Lower lobe of right lung (tissue), 2 donors: ENCODE measurements at regions not wholly inside any gene's neighbourhood (a gene's known extent, or its start where the extent isn't known, plus 50 kb on each side); places are given as distances from the start of the nearest gene placed in this dataset.

Experiments used
- ATAC-seq, 2 donors: fragments of 200-7000 bp; cut with Tn5 transposase; one replicate each; pipeline ENCODE4 v1.9.1; 2020 to 2022; ENCODE audit warnings: mild to moderate bottlenecking in 2 of 2, moderate library complexity in 2 of 2
- DNase-seq: peaks from one replicate; pipeline ENCODE4 v3.0.0-alpha.2; 2020
- H3K27ac ChIP-seq: fragments of 200-600 bp; one replicate; pipeline ENCODE4 v1.8.0; 2022
- H3K27me3 ChIP-seq: fragments of 200-600 bp; one replicate; pipeline ENCODE4 v1.8.0; 2022; ENCODE audit warnings: low read depth
- H3K36me3 ChIP-seq: fragments of 200-600 bp; one replicate; pipeline ENCODE4 v1.8.0; 2022; ENCODE audit warnings: mild to moderate bottlenecking
- H3K4me1 ChIP-seq: fragments of 200-600 bp; one replicate; pipeline ENCODE4 v1.8.0; 2022
- H3K4me3 ChIP-seq: fragments of 200-600 bp; one replicate; pipeline ENCODE4 v1.8.0; 2022; ENCODE audit warnings: mild to moderate bottlenecking
- H3K9me3 ChIP-seq: fragments of 200-600 bp; one replicate; pipeline ENCODE4 v1.8.0; 2022
- CTCF ChIP-seq: fragments of 200-600 bp; IDR thresholded peaks from one replicate; pipeline ENCODE4 v1.8.0; 2022; ENCODE audit warnings: antibody characterized with exemption, mild to moderate bottlenecking
- intact Hi-C: fragments of 100-400 bp; cut with DNase I; formaldehyde crosslinking; loops from one replicate; pipeline ENCODE4 v1.11.0; 2022
- donor health status: DM: no; HTN: yes; CAD: no; lungs with severe emphysema.

- DNase-seq (no peak), ATAC-seq (no peak)
- H3K27ac ChIP-seq: no peak overlapping the region
- H3K36me3 ChIP-seq: no peaks in the 10 kb centered on the region
- H3K4me1 ChIP-seq: no peaks in the 10 kb centered on the region
- no peak for TF ChIP-seq CTCF
- H3K4me3 ChIP-seq: no peak overlapping the region
- H3K27me3 ChIP-seq: no peaks in the 10 kb centered on the region
- intact Hi-C loops: no loop called here
- H3K9me3 ChIP-seq: no peaks in the 10 kb centered on the region
Observed at GRCh38 chr12:39011166-39011565, 105.8 kb upstream of the CPNE8 start.

GRCh38 chr12:39010406-39010805 lies 105.0 kb upstream of the CPNE8 start:
- Histone ChIP-seq H3K4me3 (no peak overlapping the region), H3K27ac (no peak overlapping the region), H3K4me1 (no peaks in the 10 kb centered on the region), H3K27me3 (no peaks in the 10 kb centered on the region), H3K9me3 (no peaks in the 10 kb centered on the region), H3K36me3 (no peaks in the 10 kb centered on the region)
- intact Hi-C loops: no loop called here
- DNase-seq (no peak), ATAC-seq (no peak)
- TF ChIP-seq CTCF: no peak

GRCh38 chr12:39007619-39008018 lies 102.2 kb upstream of the CPNE8 start:
- H3K4me1 ChIP-seq: no peaks in the 10 kb centered on the region
- no peak for DNase-seq

GRCh38 chr12:39006286-39006685 lies 100.9 kb upstream of the CPNE8 start:
- Histone ChIP-seq H3K36me3 (no peaks in the 10 kb centered on the region), H3K4me3 (no peak overlapping the region), H3K4me1 (no peaks in the 10 kb centered on the region), H3K9me3 (no peaks in the 10 kb centered on the region), H3K27ac (no peak overlapping the region), H3K27me3 (no peaks in the 10 kb centered on the region)
- no peak for DNase-seq
- intact Hi-C loops: no loop called here
- no peak for TF ChIP-seq CTCF
- no peak for ATAC-seq

More at GRCh38 chr12:39007619-39008018, 102.2 kb upstream of the CPNE8 start:
- no peak for ATAC-seq
- Histone ChIP-seq H3K36me3 (no peaks in the 10 kb centered on the region), H3K4me3 (no peak overlapping the region), H3K27ac (no peak overlapping the region), H3K27me3 (no peaks in the 10 kb centered on the region), H3K9me3 (no peaks in the 10 kb centered on the region)
- intact Hi-C loops: no loop called here
- TF ChIP-seq CTCF: no peak

- no peak overlapping the region for H3K27ac ChIP-seq
- H3K27me3 ChIP-seq: no peaks in the 10 kb centered on the region
- no peaks in the 10 kb centered on the region for H3K9me3 ChIP-seq
- TF ChIP-seq CTCF: no peak
- intact Hi-C loops: no loop called here
- H3K4me3 ChIP-seq: no peak overlapping the region
- H3K4me1 ChIP-seq: no peaks in the 10 kb centered on the region
- DNase-seq (no peak), ATAC-seq (no peak)
- no peaks in the 10 kb centered on the region for H3K36me3 ChIP-seq
Observed at GRCh38 chr12:39005671-39006070, 100.3 kb upstream of the CPNE8 start.

DNA sequence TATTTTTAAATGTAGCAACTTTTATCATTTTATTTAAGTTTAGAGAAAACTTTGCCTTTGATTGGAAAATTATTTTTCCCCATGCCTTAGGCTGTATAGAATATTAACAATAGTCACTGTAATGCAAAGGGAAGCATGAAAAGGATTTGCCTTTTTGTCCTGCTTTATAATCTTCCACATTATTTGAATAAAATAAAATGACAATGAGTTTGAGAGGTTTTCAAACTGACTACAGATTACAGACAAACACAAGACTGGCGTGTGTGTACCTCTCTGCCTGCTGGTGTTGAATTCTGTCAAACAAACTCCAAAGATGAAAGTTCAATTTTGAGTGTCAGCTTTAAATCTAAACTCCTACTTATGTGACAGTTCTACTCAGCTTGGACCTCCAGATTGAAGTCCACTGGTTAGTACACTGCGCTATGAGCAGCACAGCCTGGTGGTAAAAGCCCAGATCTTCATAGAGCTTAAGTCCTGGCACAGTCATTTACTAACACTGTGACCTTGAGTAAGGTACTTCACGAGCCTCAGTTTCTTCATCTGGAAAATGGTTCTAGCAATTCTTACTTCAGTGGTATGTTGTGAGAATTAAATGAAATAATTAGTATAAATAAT lies 98.3 kb upstream of the CPNE8 start:
- no peak for ATAC-seq
- DNase-seq: no peak
- Histone ChIP-seq H3K4me3 (no peak overlapping the region), H3K27me3 (no peaks in the 10 kb centered on the region), H3K9me3 (no peaks in the 10 kb centered on the region), H3K4me1 (no peaks in the 10 kb centered on the region), H3K27ac (no peak overlapping the region), H3K36me3 (no peaks in the 10 kb centered on the region)
- intact Hi-C loops: no loop called here
- no peak for TF ChIP-seq CTCF
